ENCODE measurements at regions not wholly inside any gene's neighbourhood (a gene's known extent, or its start where the extent isn't known, plus 50 kb on each side); places are given as distances from the start of the nearest gene placed in this dataset.

DNA sequence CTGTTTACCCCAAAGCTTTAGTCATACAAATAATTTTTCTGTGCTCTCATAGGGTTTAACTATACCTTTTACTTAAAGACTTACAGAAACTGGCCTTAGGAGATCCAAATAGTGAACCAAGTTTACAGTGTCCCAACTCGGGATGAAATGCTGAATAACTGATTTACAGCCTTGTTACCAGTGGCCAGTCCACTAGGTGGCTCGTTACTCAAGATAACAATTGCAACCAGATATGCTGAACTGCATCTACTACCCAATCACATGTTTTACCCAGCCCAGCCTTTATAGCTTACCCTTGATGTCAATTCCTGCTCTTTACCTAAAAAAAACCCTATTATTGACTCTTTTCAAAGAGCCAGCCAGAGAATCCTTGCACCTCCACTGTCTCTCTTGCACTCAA lies 1148.8 kb upstream of the ADGRL4 start:
- TF ChIP-seq, protein P1, sequence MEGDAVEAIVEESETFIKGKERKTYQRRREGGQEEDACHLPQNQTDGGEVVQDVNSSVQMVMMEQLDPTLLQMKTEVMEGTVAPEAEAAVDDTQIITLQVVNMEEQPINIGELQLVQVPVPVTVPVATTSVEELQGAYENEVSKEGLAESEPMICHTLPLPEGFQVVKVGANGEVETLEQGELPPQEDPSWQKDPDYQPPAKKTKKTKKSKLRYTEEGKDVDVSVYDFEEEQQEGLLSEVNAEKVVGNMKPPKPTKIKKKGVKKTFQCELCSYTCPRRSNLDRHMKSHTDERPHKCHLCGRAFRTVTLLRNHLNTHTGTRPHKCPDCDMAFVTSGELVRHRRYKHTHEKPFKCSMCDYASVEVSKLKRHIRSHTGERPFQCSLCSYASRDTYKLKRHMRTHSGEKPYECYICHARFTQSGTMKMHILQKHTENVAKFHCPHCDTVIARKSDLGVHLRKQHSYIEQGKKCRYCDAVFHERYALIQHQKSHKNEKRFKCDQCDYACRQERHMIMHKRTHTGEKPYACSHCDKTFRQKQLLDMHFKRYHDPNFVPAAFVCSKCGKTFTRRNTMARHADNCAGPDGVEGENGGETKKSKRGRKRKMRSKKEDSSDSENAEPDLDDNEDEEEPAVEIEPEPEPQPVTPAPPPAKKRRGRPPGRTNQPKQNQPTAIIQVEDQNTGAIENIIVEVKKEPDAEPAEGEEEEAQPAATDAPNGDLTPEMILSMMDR (IDR thresholded peaks at IDR 0.05) = no peak
- no peak for TF ChIP-seq POLR2A (IDR thresholded peaks at IDR 0.05)
